ENCODE measurements at regions not wholly inside any gene's neighbourhood (a gene's known extent, or its start where the extent isn't known, plus 50 kb on each side); places are given as distances from the start of the nearest gene placed in this dataset.
A peak's percentile ranks its signal among the peaks of the same experiment; 100 is the strongest.

DNA sequence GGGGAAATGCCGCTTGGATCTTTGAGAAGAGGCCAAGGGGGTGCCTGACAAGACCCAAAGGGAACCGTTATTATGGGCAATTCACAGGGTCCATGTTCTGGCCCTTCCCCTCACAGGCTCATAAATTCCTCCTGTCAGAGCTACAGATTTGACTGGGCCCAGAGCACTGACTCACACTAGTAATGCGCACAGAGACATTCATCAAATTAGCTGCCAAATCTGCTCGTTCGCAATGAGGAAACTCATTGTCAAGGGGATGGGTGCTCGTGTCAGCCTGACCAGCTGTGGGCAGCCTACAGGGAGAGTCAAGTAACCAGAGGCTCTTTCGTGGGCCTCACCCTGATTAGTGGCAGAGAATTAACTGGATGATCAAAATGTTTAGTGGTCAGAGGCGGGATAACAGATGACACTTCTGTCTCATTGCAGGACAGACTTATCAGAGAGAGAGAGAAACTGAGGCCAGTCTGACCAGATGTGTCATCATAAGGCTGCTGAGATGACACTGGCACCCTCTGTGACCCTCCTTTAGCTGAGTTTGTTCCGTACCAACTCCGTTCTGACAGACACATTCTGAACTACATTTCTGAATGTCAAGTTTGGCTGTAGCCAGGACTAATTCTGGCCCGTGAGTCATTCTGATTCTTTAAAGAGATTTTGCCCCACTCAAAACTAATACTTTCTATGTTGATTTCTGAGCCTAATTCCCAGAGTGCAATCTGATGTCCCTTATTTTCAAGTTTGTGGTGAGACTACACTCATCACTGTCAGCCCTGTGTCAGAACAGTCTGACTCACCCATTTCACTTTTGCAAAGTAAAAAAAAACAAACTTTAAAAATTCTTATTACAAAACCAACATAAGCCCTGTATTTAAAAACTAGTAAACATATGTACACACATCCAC lies 377.1 kb downstream of the ACTL7B start:
- Histone ChIP-seq H3K4me2 (ENCODE audit: low read length) (peak overlapping the region; percentile 74), H3K36me3 (ENCODE audit: insufficient read depth, low read length) (no peaks in the 10 kb centered on the region), H3K27me3 (ENCODE audit: control insufficient read depth, insufficient read depth, low read length) (no peaks in the 10 kb centered on the region), H3K4me1 (ENCODE audit: control insufficient read depth, insufficient read depth, low read length) (peaks cover 60% of the 10 kb centered on the region), H3K9ac (ENCODE audit: low read depth, low read length) (peak overlapping the region; percentile 82), H3K9me3 (replicated peaks; ENCODE audit: low read length) (no peaks in the 10 kb centered on the region), H3K4me3 (ENCODE audit: low read length) (peak overlapping the region; percentile 43)

DNA sequence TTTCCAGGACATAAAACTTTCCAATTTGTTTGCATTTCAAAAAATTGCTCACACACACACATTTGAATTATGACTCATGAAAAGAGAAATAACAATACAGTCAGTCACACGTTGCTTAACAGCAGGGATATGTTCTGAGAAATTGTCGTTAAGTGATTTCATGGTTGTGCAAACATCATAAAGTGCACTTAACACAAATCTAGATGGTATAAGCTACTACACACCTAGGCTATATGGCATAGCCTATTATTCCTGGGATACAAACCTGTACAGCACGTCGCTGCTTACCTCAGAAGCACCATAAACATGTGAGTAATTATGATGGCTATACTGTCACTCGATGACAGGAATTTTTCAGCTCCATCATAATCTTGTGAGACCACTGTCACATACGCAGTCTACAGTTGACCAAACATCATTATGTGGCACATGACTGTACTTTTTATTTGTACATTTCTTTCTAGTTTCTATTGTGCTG lies 378.2 kb downstream of the ACTL7B start:
- peaks cover 72% of the 10 kb centered on the region for H3K4me1 ChIP-seq (ENCODE audit: control insufficient read depth, insufficient read depth, low read length)
- no peaks in the 10 kb centered on the region for H3K36me3 ChIP-seq (ENCODE audit: insufficient read depth, low read length)
- no peaks in the 10 kb centered on the region for H3K9me3 ChIP-seq (replicated peaks; ENCODE audit: low read length)
- H3K4me2 ChIP-seq (ENCODE audit: low read length): peak overlapping the region; percentile 59
- H3K27me3 ChIP-seq (ENCODE audit: control insufficient read depth, insufficient read depth, low read length): no peaks in the 10 kb centered on the region
- H3K4me3 ChIP-seq (ENCODE audit: low read length): no peak overlapping the region
- peak overlapping the region; percentile 82 for H3K9ac ChIP-seq (ENCODE audit: low read depth, low read length)

DNA sequence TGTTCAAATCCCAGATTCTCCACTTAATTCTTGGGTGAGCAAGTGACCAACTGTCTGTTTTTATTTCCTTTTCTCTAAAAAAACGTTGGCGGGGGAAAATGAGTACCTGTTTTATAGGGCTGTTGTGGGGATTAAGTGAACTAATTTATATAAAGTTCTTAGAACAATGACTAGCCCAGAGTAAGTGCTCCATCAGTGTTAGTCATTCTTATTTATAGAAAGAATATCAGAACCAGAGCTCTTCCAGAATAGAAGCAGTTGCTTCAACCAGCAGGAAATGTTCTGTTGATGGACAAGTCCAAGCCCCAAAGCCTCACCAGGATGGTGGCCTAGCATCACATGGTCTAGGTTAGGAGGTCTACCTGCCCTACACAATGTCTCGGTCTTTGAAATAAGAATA lies 379.2 kb downstream of the ACTL7B start:
- Histone ChIP-seq H3K4me3 (ENCODE audit: low read length) (peak overlapping the region; percentile 16), H3K4me2 (ENCODE audit: low read length) (peak overlapping the region; percentile 59), H3K9me3 (replicated peaks; ENCODE audit: low read length) (no peaks in the 10 kb centered on the region), H3K9ac (ENCODE audit: low read depth, low read length) (peak overlapping the region; percentile 65), H3K36me3 (ENCODE audit: insufficient read depth, low read length) (no peaks in the 10 kb centered on the region), H3K27me3 (ENCODE audit: control insufficient read depth, insufficient read depth, low read length) (no peaks in the 10 kb centered on the region), H3K4me1 (ENCODE audit: control insufficient read depth, insufficient read depth, low read length) (peaks cover 73% of the 10 kb centered on the region)

DNA sequence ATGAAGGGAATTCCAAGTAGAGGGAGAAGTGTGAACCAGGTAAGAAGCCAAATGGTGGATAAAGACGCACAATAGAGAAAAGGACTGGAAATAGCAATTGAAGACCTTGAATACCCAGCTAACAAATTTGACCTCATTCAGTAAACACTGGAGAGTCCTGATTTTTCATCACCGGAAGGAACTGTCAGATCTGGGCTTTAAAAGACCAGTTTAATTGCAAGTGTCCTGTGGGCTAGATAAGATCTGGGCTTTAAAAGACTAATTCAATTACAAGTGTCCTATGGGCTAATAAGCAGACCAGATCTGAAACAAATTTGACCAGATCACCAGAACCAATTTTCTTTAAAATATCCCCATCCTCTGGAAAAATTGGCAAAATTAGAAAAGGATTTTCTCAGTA lies 380.0 kb downstream of the ACTL7B start:
- Histone ChIP-seq H3K4me3 (ENCODE audit: low read length) (no peak overlapping the region), H3K36me3 (ENCODE audit: insufficient read depth, low read length) (no peaks in the 10 kb centered on the region), H3K27me3 (ENCODE audit: control insufficient read depth, insufficient read depth, low read length) (no peaks in the 10 kb centered on the region), H3K4me2 (ENCODE audit: low read length) (no peak overlapping the region), H3K9me3 (replicated peaks; ENCODE audit: low read length) (no peaks in the 10 kb centered on the region), H3K9ac (ENCODE audit: low read depth, low read length) (no peak overlapping the region), H3K4me1 (ENCODE audit: control insufficient read depth, insufficient read depth, low read length) (peaks cover 69% of the 10 kb centered on the region)

DNA sequence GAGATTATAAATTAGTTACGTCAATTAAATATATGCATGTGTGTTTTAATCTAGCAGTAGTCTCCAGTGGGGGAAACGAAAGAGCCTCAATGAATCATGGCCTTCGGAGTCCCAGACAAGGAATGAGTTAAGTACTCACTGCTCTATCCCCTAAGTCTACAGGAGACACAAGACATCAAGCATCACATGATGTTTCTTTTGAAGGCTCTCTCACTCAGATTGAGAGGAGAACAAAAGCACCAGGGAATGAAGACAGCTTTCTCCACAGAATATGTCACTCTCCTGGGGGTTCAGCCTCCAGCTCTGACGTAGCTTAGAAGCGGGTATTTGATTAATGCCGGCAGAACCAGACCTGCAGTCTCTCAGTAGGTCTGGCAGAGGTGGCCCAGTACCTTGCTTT lies 381.4 kb downstream of the ACTL7B start:
- H3K36me3 ChIP-seq (ENCODE audit: insufficient read depth, low read length): no peaks in the 10 kb centered on the region
- H3K9me3 ChIP-seq (replicated peaks; ENCODE audit: low read length): no peaks in the 10 kb centered on the region
- peaks cover 69% of the 10 kb centered on the region for H3K4me1 ChIP-seq (ENCODE audit: control insufficient read depth, insufficient read depth, low read length)
- H3K9ac ChIP-seq (ENCODE audit: low read depth, low read length): peak overlapping the region; percentile 42
- H3K4me3 ChIP-seq (ENCODE audit: low read length): no peak overlapping the region
- peak overlapping the region; percentile 76 for H3K4me2 ChIP-seq (ENCODE audit: low read length)
- no peaks in the 10 kb centered on the region for H3K27me3 ChIP-seq (ENCODE audit: control insufficient read depth, insufficient read depth, low read length)

DNA sequence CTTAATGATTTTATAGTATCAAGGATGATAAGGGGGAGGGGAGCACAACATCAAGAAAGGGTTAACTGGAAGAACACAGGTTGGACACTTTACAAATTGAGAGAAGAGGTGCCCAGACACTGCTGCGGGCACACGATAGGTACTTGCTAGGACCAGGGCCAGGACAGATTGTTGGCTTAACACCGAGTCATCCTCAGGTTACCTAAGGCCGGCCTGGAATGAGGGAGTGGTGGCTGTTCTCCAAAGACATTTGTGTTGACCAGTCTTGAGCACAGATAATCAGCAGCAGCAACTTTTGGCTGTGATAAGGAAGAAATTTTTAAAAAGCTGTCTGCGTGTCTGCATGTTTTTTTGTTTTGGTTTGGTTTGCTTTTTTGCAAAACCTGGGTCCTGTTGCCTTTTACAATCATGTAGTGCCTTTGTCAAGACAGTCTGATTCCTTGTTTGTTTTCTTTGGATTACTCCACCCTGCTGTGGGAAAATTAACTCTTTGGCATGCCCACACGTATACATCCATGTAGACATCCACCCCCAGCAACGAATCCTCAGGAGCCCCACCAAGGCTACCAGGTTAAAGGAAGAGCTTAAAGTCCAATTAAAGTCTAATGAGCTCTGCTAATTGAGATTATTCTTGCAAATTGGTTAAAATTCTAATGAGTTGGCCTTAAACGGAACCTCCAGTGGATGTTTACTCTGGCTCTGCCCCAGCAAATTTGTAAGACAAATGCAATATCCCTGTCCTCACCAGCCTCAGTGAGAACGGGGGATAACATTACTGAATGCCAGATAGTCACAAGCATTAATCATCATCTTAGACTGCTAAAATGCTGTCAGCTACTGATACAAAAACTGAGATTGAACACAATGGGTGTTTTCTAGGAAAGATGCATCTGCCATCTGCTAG lies 382.3 kb downstream of the ACTL7B start:
- H3K9me3 ChIP-seq (replicated peaks; ENCODE audit: low read length): no peaks in the 10 kb centered on the region
- peak overlapping the region; percentile 76 for H3K4me2 ChIP-seq (ENCODE audit: low read length)
- peaks cover 72% of the 10 kb centered on the region for H3K4me1 ChIP-seq (ENCODE audit: control insufficient read depth, insufficient read depth, low read length)
- peak overlapping the region; percentile 48 for H3K9ac ChIP-seq (ENCODE audit: low read depth, low read length)
- peak overlapping the region; percentile 23 for H3K4me3 ChIP-seq (ENCODE audit: low read length)
- H3K27me3 ChIP-seq (ENCODE audit: control insufficient read depth, insufficient read depth, low read length): no peaks in the 10 kb centered on the region
- H3K36me3 ChIP-seq (ENCODE audit: insufficient read depth, low read length): no peaks in the 10 kb centered on the region

DNA sequence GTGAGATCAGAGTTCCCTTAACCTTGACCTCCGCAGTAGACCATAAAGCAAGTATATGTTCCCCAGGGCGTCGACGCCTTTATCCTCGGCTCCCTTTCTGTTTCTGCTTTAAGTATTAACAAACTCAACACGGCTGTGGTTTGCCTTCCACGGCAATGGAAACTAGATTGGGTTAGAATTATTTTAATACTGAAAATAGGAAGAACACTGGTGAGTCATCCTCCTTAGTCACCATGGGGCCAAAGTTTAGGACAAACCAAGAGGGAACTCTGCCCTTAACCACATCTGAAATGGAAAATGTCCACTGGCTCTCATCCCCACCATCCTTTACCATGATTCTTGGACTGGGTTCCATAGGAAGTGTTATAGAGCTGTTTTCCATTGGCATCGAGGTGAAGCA lies 386.1 kb downstream of the ACTL7B start:
- Histone ChIP-seq H3K4me3 (ENCODE audit: low read length) (peak overlapping the region; percentile 2), H3K9ac (ENCODE audit: low read depth, low read length) (peak overlapping the region; percentile 26), H3K27me3 (ENCODE audit: control insufficient read depth, insufficient read depth, low read length) (no peaks in the 10 kb centered on the region), H3K9me3 (replicated peaks; ENCODE audit: low read length) (no peaks in the 10 kb centered on the region), H3K4me1 (ENCODE audit: control insufficient read depth, insufficient read depth, low read length) (peaks cover 60% of the 10 kb centered on the region), H3K36me3 (ENCODE audit: insufficient read depth, low read length) (no peaks in the 10 kb centered on the region), H3K4me2 (ENCODE audit: low read length) (peak overlapping the region; percentile 39)

DNA sequence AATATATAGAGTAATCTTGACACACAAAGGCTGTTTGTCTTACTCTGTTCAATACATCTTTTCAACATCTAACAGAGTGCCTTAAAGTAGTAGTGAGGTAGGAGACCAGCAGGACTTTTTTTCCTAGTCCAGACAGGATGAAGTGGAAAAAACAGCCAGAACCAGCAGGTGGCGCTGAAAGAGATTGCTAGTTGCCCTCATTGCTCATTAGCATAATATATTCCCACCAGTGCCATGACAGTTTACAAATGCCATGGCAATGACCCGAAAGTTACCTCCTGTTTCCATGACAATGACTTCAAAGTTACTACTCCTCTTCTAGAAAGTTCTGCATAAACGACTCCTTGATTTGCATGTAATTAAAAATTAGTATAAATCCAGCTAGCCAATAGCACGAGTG lies 387.4 kb downstream of the ACTL7B start:
- peak overlapping the region; percentile 8 for H3K4me3 ChIP-seq (ENCODE audit: low read length)

DNA sequence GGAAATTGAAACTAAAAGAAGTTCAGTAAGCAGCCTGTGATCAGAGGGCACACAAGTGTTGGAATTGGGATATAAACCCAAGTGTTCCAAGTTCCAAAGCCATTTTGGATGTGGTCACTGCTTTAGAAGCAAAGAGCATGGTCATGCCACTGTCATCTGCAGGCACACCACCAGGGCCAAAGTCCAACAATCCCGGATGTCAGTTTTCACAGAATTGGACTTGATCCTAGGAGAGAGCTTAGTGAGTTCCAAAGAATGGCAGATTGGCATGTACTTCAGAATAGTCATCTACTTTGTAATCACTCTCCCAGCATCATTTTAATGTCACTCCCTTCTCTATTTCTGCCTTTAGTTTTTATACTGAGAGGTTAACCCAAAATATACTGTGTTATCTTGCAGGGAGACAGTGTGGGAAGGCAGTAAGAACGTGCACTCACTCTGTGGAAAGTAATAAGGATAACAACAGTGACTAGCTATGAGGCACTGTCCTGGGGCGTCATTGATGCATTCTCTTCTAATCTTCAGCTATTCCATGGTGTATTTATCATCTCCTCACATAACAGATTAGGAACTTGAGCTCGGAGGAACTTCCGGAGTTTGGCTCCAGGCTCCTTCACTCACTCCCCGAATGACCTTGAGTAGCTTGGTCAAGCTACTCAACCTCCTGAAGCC lies 388.0 kb downstream of the ACTL7B start:
- Histone ChIP-seq H3K4me2 (ENCODE audit: low read length) (peak overlapping the region; percentile 31), H3K4me3 (ENCODE audit: low read length) (peak overlapping the region; percentile 8), H3K9me3 (replicated peaks; ENCODE audit: low read length) (no peaks in the 10 kb centered on the region), H3K27me3 (ENCODE audit: control insufficient read depth, insufficient read depth, low read length) (no peaks in the 10 kb centered on the region), H3K4me1 (ENCODE audit: control insufficient read depth, insufficient read depth, low read length) (peaks cover 42% of the 10 kb centered on the region), H3K36me3 (ENCODE audit: insufficient read depth, low read length) (no peaks in the 10 kb centered on the region), H3K9ac (ENCODE audit: low read depth, low read length) (peak overlapping the region; percentile 46)

More for the DNA sequence above, 387.4 kb downstream of the ACTL7B start:
- Histone ChIP-seq H3K9ac (ENCODE audit: low read depth, low read length) (peak overlapping the region; percentile 46), H3K4me2 (ENCODE audit: low read length) (peak overlapping the region; percentile 31), H3K9me3 (replicated peaks; ENCODE audit: low read length) (no peaks in the 10 kb centered on the region), H3K27me3 (ENCODE audit: control insufficient read depth, insufficient read depth, low read length) (no peaks in the 10 kb centered on the region), H3K36me3 (ENCODE audit: insufficient read depth, low read length) (no peaks in the 10 kb centered on the region), H3K4me1 (ENCODE audit: control insufficient read depth, insufficient read depth, low read length) (peaks cover 48% of the 10 kb centered on the region)

DNA sequence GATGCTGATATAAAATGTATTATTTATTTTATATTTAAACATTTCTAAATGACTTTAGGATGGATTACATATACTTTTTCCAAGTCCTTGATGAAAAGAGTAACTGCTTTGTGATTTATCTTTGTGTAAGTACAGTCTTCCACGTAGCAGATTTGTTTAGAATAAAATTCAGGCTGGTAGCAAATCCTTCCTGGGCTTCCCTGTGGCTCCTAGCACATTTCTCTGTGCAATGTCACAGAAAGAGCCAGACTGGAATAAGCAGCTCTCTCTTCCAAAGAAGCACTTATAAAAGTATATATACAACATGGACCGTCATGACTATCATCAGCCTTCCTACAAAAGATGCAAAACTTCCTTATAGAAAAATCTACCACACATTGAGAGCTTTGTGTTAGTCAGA lies 388.6 kb downstream of the ACTL7B start:
- no peak overlapping the region for H3K4me3 ChIP-seq (ENCODE audit: low read length)
- peaks cover 39% of the 10 kb centered on the region for H3K4me1 ChIP-seq (ENCODE audit: control insufficient read depth, insufficient read depth, low read length)
- no peaks in the 10 kb centered on the region for H3K36me3 ChIP-seq (ENCODE audit: insufficient read depth, low read length)
- peak overlapping the region; percentile 46 for H3K9ac ChIP-seq (ENCODE audit: low read depth, low read length)
- H3K9me3 ChIP-seq (replicated peaks; ENCODE audit: low read length): no peaks in the 10 kb centered on the region
- no peaks in the 10 kb centered on the region for H3K27me3 ChIP-seq (ENCODE audit: control insufficient read depth, insufficient read depth, low read length)
- H3K4me2 ChIP-seq (ENCODE audit: low read length): no peak overlapping the region

DNA sequence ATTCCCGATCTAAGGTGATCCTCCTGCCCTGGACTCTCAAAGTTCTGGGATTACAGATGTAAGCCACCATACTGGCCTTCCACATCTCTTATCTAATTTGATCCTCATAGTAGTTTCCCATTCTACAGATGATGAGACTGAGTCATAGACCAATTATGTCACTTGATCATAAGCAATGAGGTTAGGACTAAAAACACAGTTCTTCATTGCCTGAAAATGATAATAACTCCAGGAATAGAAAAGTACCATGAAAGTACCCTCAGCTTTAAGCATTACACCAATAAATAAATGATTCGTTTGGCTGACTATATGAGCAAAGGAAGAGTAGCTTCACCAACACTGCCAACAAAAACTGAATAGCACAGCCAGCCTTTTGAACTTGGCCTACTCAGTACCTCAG lies 389.5 kb downstream of the ACTL7B start:
- Histone ChIP-seq H3K36me3 (ENCODE audit: insufficient read depth, low read length) (no peaks in the 10 kb centered on the region), H3K27me3 (ENCODE audit: control insufficient read depth, insufficient read depth, low read length) (no peaks in the 10 kb centered on the region), H3K9me3 (replicated peaks; ENCODE audit: low read length) (no peaks in the 10 kb centered on the region)

More for the DNA sequence above, 389.5 kb downstream of the ACTL7B start:
- Histone ChIP-seq H3K4me2 (ENCODE audit: low read length) (no peak overlapping the region), H3K9ac (ENCODE audit: low read depth, low read length) (no peak overlapping the region), H3K4me1 (ENCODE audit: control insufficient read depth, insufficient read depth, low read length) (peaks cover 39% of the 10 kb centered on the region), H3K4me3 (ENCODE audit: low read length) (no peak overlapping the region)
